Mucosa of rectum (tissue), 2 donors: ENCODE measurements at regions not wholly inside any gene's neighbourhood (a gene's known extent, or its start where the extent isn't known, plus 50 kb on each side); places are given as distances from the start of the nearest gene placed in this dataset.
"Not testable (repeated sequence)": the region's sequence is repeated elsewhere in the genome, so short reads cannot be mapped to it uniquely, and the experiment has no call there.

Source experiments
- H3K27ac ChIP-seq, 2 donors: one replicate each; pipeline ENCODE4 v1.7.0; 2013; ENCODE audit warnings: inconsistent platforms in 2 of 2, low read depth in 2 of 2, low read length in 2 of 2
- H3K27me3 ChIP-seq, 2 donors: one replicate each; pipeline ENCODE4 v1.7.0; 2013; ENCODE audit warnings: low read length in 2 of 2; ENCODE audit not compliant: control insufficient read depth in 2 of 2, insufficient read depth in 2 of 2
- H3K36me3 ChIP-seq, 2 donors: one replicate each; pipeline ENCODE4 v1.7.0; 2013; ENCODE audit warnings: low read length in 2 of 2; ENCODE audit not compliant: control insufficient read depth in 2 of 2, insufficient read depth in 2 of 2
- H3K4me1 ChIP-seq, 2 donors: one replicate each; pipeline ENCODE4 v1.7.0; 2013; ENCODE audit warnings: low read length in 2 of 2, mild to moderate bottlenecking in 1 of 2; ENCODE audit not compliant: control insufficient read depth in 2 of 2, insufficient read depth in 2 of 2
- H3K4me3 ChIP-seq, 2 donors: one replicate each; pipeline ENCODE4 v1.7.0; 2013; ENCODE audit warnings: low read length in 2 of 2
- H3K9ac ChIP-seq, 2 donors: one replicate each; pipeline ENCODE4 v1.7.0; 2013; ENCODE audit warnings: low read length in 2 of 2, low read depth in 1 of 2, mild to moderate bottlenecking in 1 of 2
- H3K9me3 ChIP-seq, 2 donors: one replicate each; pipeline ENCODE4 v1.7.0; 2013; ENCODE audit warnings: low read length in 2 of 2; ENCODE audit not compliant: control insufficient read depth in 2 of 2
- donor health status: healthy.
- donor health status: Normal muscosa, but diverticular disease.

- no peaks in the 10 kb centered on the region for H3K27me3 ChIP-seq
- H3K9ac ChIP-seq = no peak overlapping the region
- no peaks in the 10 kb centered on the region for H3K9me3 ChIP-seq
- no peak overlapping the region for H3K27ac ChIP-seq
- H3K4me1 ChIP-seq = no peaks in the 10 kb centered on the region
- no peaks in the 10 kb centered on the region for H3K36me3 ChIP-seq
- H3K4me3 ChIP-seq = no peak overlapping the region
Observed at GRCh38 chr9:1929134-1929533, 86.0 kb upstream of the SMARCA2 start.

DNA sequence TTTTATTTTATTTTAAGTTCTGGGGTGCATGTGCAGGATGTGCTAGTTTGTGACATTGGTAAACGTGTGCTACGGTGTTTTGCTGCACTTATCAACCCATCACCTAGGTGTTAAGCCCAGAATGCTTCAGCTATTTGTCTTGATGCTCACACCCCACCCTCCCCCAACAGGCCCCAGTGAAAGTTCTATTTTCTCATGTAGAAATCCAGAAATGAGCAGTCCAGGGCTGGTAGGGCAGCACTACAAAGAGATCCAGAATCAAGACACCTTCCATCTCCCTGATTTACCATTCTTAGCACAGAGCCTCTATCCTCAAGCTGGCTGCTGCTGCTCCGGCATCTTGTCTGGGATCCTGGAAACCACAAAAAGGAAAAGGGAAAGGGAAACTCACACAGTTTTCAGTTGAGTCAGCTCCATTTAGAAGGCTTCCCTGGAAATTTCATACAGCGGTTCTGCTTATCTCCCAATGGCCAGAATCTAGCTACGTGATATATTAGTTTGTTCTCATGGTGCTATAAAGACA lies 85.4 kb upstream of the SMARCA2 start:
- H3K27ac ChIP-seq = no peak overlapping the region
- H3K9me3 ChIP-seq = no peaks in the 10 kb centered on the region
- no peaks in the 10 kb centered on the region for H3K27me3 ChIP-seq
- H3K4me3 ChIP-seq = no peak overlapping the region
- H3K36me3 ChIP-seq = no peaks in the 10 kb centered on the region
- H3K9ac ChIP-seq = no peak overlapping the region
- H3K4me1 ChIP-seq = no peaks in the 10 kb centered on the region

DNA sequence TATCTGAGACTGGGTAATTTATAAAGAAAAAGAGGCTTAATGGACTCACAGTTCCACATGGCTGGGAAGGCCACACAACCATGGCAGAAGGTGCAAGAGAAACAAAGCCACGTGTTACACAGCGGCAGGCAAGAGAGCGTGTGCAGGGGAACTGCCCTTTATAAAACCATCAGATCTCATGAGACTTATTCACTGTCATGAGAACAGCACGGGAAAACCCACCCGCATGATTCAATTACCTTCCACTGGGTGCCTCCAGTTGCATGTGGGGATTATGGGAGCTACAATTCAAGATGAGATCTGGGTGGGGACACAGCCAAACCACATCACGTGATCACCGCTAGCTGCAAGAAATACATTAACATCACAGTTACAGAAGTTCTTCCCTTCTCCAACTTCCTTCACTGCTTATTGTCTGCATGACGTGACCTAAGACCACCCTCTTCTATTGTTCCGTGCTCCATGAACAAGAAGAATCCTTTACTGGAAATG lies 84.9 kb upstream of the SMARCA2 start:
- H3K27me3 ChIP-seq, H3K9ac ChIP-seq, H3K27ac ChIP-seq, H3K4me1 ChIP-seq, H3K4me3 ChIP-seq, H3K9me3 ChIP-seq, H3K36me3 ChIP-seq: not testable (repeated sequence)

DNA sequence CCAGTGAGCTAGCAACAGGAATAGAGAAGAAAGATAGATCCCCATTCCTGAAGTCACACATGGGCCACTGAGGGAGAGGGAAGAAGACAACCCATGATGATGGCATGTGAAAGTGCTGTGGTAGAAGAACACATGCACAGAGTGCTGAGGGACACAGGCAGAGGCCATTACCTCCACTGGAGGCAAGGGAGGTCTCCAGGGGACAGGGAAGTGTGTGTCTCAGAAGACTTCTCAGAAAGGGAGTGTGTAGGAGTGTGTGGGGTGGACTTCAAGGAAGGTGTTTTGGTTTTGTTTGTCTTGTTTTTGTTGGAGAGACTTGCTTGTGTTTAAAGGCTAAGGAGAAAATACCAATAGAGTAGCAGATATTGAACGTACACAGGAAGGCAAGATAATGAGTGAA lies 77.0 kb upstream of the SMARCA2 start:
- H3K36me3 ChIP-seq = no peaks in the 10 kb centered on the region
- no peak overlapping the region for H3K9ac ChIP-seq
- H3K27ac ChIP-seq = no peak overlapping the region
- H3K4me1 ChIP-seq = no peaks in the 10 kb centered on the region
- no peaks in the 10 kb centered on the region for H3K9me3 ChIP-seq
- no peaks in the 10 kb centered on the region for H3K27me3 ChIP-seq
- H3K4me3 ChIP-seq = no peak overlapping the region

- no peak overlapping the region for H3K9ac ChIP-seq
Observed at GRCh38 chr9:1938675-1939170, 76.4 kb upstream of the SMARCA2 start.

DNA sequence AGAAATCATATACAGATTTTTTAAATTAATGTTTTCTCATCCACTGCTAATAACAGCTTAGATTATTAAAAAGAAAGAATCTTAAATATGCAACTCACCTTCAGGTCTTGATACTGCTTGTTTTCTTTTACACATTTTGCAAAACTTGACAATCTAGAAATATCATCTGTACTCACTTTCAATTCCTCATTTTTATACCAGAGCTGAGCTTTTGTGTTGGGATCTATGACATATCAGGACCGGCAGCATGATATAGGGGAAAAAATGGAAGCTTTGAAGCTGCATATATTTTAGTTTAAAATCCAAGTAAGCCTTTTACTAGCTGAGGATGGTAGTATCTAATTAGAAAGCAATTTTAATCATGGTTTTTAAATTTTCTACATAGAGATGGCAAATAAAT lies 75.7 kb upstream of the SMARCA2 start:
- no peaks in the 10 kb centered on the region for H3K9me3 ChIP-seq
- H3K27ac ChIP-seq = no peak overlapping the region
- H3K9ac ChIP-seq = no peak overlapping the region
- no peaks in the 10 kb centered on the region for H3K4me1 ChIP-seq
- no peaks in the 10 kb centered on the region for H3K36me3 ChIP-seq
- no peaks in the 10 kb centered on the region for H3K27me3 ChIP-seq
- H3K4me3 ChIP-seq = no peak overlapping the region

More at GRCh38 chr9:1938675-1939170, 76.4 kb upstream of the SMARCA2 start:
- Histone ChIP-seq H3K9me3 (no peaks in the 10 kb centered on the region), H3K4me3 (no peak overlapping the region), H3K27ac (no peak overlapping the region), H3K27me3 (no peaks in the 10 kb centered on the region), H3K4me1 (no peaks in the 10 kb centered on the region), H3K36me3 (no peaks in the 10 kb centered on the region)

DNA sequence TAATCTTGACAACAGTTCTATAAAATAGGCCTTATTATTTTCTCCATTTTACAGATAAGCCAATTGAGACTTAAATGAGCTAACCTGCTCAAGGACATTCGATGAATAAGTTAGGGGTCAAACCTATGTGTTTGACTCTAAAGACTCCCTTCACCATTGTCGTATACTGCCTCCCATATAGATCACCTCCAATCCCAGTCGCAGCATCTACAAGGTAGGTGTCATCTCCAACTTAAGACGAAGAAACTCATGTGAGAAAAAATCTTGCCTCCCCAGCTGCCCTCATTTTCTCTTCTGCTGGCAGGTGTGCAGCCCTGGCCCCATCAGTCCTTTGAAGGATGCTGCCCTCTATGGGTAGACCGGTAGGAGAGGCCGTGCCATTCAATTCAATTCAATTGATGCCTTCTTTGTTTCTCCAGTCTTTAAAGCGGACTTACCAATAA lies 75.2 kb upstream of the SMARCA2 start:
- no peak overlapping the region for H3K9ac ChIP-seq
- no peaks in the 10 kb centered on the region for H3K36me3 ChIP-seq
- no peak overlapping the region for H3K27ac ChIP-seq
- H3K9me3 ChIP-seq = no peaks in the 10 kb centered on the region
- no peaks in the 10 kb centered on the region for H3K4me1 ChIP-seq
- no peaks in the 10 kb centered on the region for H3K27me3 ChIP-seq
- no peak overlapping the region for H3K4me3 ChIP-seq

GRCh38 chr9:1941989-1942388 lies 73.2 kb upstream of the SMARCA2 start:
- Histone ChIP-seq H3K27me3 (no peaks in the 10 kb centered on the region), H3K9me3 (no peaks in the 10 kb centered on the region), H3K9ac (no peak overlapping the region), H3K4me1 (no peaks in the 10 kb centered on the region), H3K36me3 (no peaks in the 10 kb centered on the region), H3K4me3 (no peak overlapping the region), H3K27ac (no peak overlapping the region)

- Histone ChIP-seq H3K4me3 (no peak overlapping the region), H3K27me3 (no peaks in the 10 kb centered on the region), H3K4me1 (no peaks in the 10 kb centered on the region), H3K9ac (no peak overlapping the region), H3K27ac (no peak overlapping the region), H3K36me3 (no peaks in the 10 kb centered on the region), H3K9me3 (no peaks in the 10 kb centered on the region)
Observed at GRCh38 chr9:1946526-1947283, 68.4 kb upstream of the SMARCA2 start.

DNA sequence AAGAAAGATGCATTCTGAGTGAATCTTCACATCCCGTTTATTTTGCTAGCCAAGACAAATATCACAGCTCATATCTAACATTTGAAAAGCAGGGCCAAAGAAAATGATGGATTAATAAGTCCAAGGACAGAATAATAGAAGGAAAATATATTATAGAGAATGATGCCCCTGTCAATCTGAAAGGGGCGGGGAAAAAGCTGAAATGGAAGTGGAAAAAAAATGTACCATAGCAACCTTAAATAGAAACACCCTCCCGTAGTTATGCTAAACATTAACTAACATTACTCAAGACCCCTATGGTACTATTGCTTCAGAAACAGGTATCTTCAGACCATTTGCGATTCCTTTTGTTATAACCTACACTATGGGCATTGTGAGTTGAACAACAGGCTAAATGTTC lies 67.7 kb upstream of the SMARCA2 start:
- Histone ChIP-seq H3K9ac (no peak overlapping the region), H3K9me3 (no peaks in the 10 kb centered on the region), H3K27me3 (no peaks in the 10 kb centered on the region), H3K4me3 (no peak overlapping the region), H3K4me1 (no peaks in the 10 kb centered on the region), H3K27ac (no peak overlapping the region), H3K36me3 (no peaks in the 10 kb centered on the region)
